ENCODE measurements at regions not wholly inside any gene's neighbourhood (a gene's known extent, or its start where the extent isn't known, plus 50 kb on each side); places are given as distances from the start of the nearest gene placed in this dataset.

DNA sequence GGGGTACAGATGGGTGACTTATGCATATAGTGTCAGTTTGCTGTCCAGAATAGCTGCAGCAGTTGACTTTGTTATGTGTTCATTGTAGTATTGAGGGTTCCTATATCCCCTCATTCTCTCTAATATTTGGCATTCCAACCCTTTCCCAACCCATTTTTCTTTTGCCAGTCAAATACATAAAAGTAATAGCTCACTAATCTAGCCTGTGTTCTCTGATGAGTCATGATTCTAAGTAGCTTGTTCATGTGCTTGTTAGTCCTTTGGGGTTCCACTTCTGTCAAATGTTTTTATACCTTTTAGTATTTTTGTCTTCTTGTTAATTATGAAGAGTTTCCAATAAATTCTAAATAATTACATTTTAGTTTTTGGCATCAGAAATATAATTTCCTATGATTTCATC lies 99.2 kb upstream of the MROH9 start:
- no peak for FAIRE-seq
- CTCF ChIA-PET (ENCODE audit: low intra/inter-chr PET ratio, low total read pairs): no interaction called here
- no TSS peak for BruUV-seq (replicated peaks)

GRCh38 chr1:170840371-170840770 lies 95.0 kb upstream of the MROH9 start:
- CTCF ChIA-PET (ENCODE audit: low intra/inter-chr PET ratio, low total read pairs): no interaction called here
- ATAC-seq: no peak
- DNase-seq (ENCODE audit: low spot score): no peak
- Histone ChIP-seq H3K36me3 (replicated peaks in 1 of 2; ENCODE audit: control insufficient read depth in 1 of 2, insufficient read depth in 2 of 2, low read length in 2 of 2) (no peaks in the 10 kb centered on the region), H4K20me1 (ENCODE audit: insufficient read depth, low read length) (no peaks in the 10 kb centered on the region), H3K9me3 (ENCODE audit: low read length) (no peaks in the 10 kb centered on the region), H3K4me1 (ENCODE audit: insufficient read depth, low read length) (no peaks in the 10 kb centered on the region), H3K4me2 (ENCODE audit: low read depth, low read length) (no peak overlapping the region), H3K9ac (ENCODE audit: insufficient read depth, low read depth, low read length) (no peak overlapping the region), H2AFZ (ENCODE audit: low read length) (no peak overlapping the region), H3K79me2 (ENCODE audit: insufficient read depth, low read length) (no peaks in the 10 kb centered on the region), H3K27ac (ENCODE audit: extremely low read length, insufficient read depth, low read length) (no peak overlapping the region), H3K4me3 (replicated peaks in 1 of 3; ENCODE audit: insufficient read depth in 1 of 3, low read depth in 2 of 3, low read length in 3 of 3) (no peak overlapping the region), H3K27me3 (ENCODE audit: control insufficient read depth in 1 of 2, insufficient read depth in 2 of 2, low read length in 2 of 2) (no peaks in the 10 kb centered on the region)
- FAIRE-seq: no peak
- 3% methylated on average over 1 of the region's 1 CpG for WGBS (ENCODE audit: low lambda C conversion rate)
- intact Hi-C loops (cut with micrococcal nuclease; ENCODE audit: unreplicated experiment) (no loop called here), in situ Hi-C loops (cut with HindIII; ENCODE audit: extremely low pct_ligation_motif_present, low pct_unique_long_range_greater_than_20kb) (no loop called here)
- no TSS peak for BruUV-seq (replicated peaks)
- POLR2A ChIA-PET: no interaction called here
- TF ChIP-seq AHR (CRISPR knock-in tag; IDR thresholded peaks at IDR 0.05): no peak
- no peak for TF ChIP-seq ZNF432 (CRISPR knock-in tag; IDR thresholded peaks at IDR 0.05; ENCODE audit: borderline replicate concordance)
- TF ChIP-seq ZNF646 (CRISPR knock-in tag; IDR thresholded peaks at IDR 0.05): no peak
- TF ChIP-seq, protein P1, sequence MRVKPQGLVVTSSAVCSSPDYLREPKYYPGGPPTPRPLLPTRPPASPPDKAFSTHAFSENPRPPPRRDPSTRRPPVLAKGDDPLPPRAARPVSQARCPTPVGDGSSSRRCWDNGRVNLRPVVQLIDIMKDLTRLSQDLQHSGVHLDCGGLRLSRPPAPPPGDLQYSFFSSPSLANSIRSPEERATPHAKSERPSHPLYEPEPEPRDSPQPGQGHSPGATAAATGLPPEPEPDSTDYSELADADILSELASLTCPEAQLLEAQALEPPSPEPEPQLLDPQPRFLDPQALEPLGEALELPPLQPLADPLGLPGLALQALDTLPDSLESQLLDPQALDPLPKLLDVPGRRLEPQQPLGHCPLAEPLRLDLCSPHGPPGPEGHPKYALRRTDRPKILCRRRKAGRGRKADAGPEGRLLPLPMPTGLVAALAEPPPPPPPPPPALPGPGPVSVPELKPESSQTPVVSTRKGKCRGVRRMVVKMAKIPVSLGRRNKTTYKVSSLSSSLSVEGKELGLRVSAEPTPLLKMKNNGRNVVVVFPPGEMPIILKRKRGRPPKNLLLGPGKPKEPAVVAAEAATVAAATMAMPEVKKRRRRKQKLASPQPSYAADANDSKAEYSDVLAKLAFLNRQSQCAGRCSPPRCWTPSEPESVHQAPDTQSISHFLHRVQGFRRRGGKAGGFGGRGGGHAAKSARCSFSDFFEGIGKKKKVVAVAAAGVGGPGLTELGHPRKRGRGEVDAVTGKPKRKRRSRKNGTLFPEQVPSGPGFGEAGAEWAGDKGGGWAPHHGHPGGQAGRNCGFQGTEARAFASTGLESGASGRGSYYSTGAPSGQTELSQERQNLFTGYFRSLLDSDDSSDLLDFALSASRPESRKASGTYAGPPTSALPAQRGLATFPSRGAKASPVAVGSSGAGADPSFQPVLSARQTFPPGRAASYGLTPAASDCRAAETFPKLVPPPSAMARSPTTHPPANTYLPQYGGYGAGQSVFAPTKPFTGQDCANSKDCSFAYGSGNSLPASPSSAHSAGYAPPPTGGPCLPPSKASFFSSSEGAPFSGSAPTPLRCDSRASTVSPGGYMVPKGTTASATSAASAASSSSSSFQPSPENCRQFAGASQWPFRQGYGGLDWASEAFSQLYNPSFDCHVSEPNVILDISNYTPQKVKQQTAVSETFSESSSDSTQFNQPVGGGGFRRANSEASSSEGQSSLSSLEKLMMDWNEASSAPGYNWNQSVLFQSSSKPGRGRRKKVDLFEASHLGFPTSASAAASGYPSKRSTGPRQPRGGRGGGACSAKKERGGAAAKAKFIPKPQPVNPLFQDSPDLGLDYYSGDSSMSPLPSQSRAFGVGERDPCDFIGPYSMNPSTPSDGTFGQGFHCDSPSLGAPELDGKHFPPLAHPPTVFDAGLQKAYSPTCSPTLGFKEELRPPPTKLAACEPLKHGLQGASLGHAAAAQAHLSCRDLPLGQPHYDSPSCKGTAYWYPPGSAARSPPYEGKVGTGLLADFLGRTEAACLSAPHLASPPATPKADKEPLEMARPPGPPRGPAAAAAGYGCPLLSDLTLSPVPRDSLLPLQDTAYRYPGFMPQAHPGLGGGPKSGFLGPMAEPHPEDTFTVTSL (CRISPR knock-in tag; IDR thresholded peaks at IDR 0.05; ENCODE audit: borderline replicate concordance): no peak

More for the DNA sequence above, 99.2 kb upstream of the MROH9 start:
- Histone ChIP-seq H3K9me3 (ENCODE audit: low read length) (peaks cover 27% of the 10 kb centered on the region), H3K27ac (ENCODE audit: extremely low read length, insufficient read depth, low read length) (no peak overlapping the region), H3K4me1 (ENCODE audit: insufficient read depth, low read length) (no peaks in the 10 kb centered on the region), H3K4me3 (replicated peaks in 1 of 3; ENCODE audit: insufficient read depth in 1 of 3, low read depth in 2 of 3, low read length in 3 of 3) (no peak overlapping the region), H3K27me3 (ENCODE audit: control insufficient read depth in 1 of 2, insufficient read depth in 2 of 2, low read length in 2 of 2) (no peaks in the 10 kb centered on the region), H4K20me1 (ENCODE audit: insufficient read depth, low read length) (no peaks in the 10 kb centered on the region), H3K9ac (ENCODE audit: insufficient read depth, low read depth, low read length) (no peak overlapping the region), H2AFZ (ENCODE audit: low read length) (no peak overlapping the region), H3K79me2 (ENCODE audit: insufficient read depth, low read length) (no peaks in the 10 kb centered on the region), H3K36me3 (replicated peaks in 1 of 2; ENCODE audit: control insufficient read depth in 1 of 2, insufficient read depth in 2 of 2, low read length in 2 of 2) (no peaks in the 10 kb centered on the region), H3K4me2 (ENCODE audit: low read depth, low read length) (no peak overlapping the region)
- in situ Hi-C loops (cut with HindIII; ENCODE audit: extremely low pct_ligation_motif_present, low pct_unique_long_range_greater_than_20kb) (no loop called here), intact Hi-C loops (cut with micrococcal nuclease; ENCODE audit: unreplicated experiment) (no loop called here)
- POLR2A ChIA-PET: no interaction called here
- DNase-seq (ENCODE audit: low spot score) (no peak), ATAC-seq (no peak)
- TF ChIP-seq ZNF558 (CRISPR knock-in tag; IDR thresholded peaks at IDR 0.05; ENCODE audit: borderline replicate concordance): no peak
- TF ChIP-seq PHB2 (IDR thresholded peaks at IDR 0.05; ENCODE audit: partially characterized antibody): no peak
- no peak for TF ChIP-seq JUNB (CRISPR knock-in tag; IDR thresholded peaks at IDR 0.05; ENCODE audit: borderline replicate concordance)
